SK-N-MC (cell line): ENCODE measurements at regions not wholly inside any gene's neighbourhood (a gene's known extent, or its start where the extent isn't known, plus 50 kb on each side); places are given as distances from the start of the nearest gene placed in this dataset.

Experiments used
- EZH2 ChIP-seq: fragments of 200-600 bp; sonication (generic); IDR thresholded peaks from one replicate; pipeline ENCODE4 v1.6.1; 2017; ENCODE audit warnings: antibody characterized with exemption
- FOXP2 ChIP-seq: optimal IDR thresholded peaks from 2 replicates; pipeline ENCODE3; 2011; ENCODE audit warnings: mild to moderate bottlenecking, moderate library complexity; ENCODE audit not compliant: insufficient read depth; ENCODE audit errors: extremely low read length, control extremely low read depth
- POLR2AphosphoS5 ChIP-seq: IDR thresholded peaks from 2 replicates; pipeline ENCODE4 v1.6.1; 2012; ENCODE audit warnings: mild to moderate bottlenecking, low read depth, low read length, borderline replicate concordance

- TF ChIP-seq FOXP2: no peak
- TF ChIP-seq POLR2AphosphoS5: no peak
- no peak for TF ChIP-seq EZH2
Measured at GRCh38 chr14:52175982-52176502, 91.5 kb upstream of the PTGDR start.
